HS-5 (cell line): ENCODE measurements at regions not wholly inside any gene's neighbourhood (a gene's known extent, or its start where the extent isn't known, plus 50 kb on each side); places are given as distances from the start of the nearest gene placed in this dataset.
A peak's percentile ranks its signal among the peaks of the same experiment; 100 is the strongest.

Experiments
- DNase-seq: peaks from one replicate; pipeline ENCODE4 v3.0.0-alpha.2; 2012; ENCODE audit warnings: low read depth

DNA sequence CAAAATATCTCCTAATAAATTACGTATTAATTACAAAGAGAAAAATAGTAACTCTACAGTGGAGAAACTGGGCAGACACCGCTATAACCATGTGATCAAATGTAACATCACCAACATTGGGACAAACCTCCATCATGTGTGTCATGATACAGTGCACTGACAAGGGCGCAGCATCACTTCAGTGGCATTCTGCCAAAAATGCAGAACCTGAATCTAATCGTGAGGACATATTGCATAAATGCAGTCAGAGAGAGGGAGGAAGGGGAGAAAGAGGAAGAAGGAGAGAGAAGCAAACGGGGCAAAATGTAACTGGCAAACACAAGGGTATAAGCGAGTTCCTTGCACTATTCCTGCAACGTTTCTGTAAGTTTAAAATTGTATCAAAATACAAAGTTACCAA lies 74.2 kb upstream of the MARCHF10 start:
- DNase-seq, result no peak

DNA sequence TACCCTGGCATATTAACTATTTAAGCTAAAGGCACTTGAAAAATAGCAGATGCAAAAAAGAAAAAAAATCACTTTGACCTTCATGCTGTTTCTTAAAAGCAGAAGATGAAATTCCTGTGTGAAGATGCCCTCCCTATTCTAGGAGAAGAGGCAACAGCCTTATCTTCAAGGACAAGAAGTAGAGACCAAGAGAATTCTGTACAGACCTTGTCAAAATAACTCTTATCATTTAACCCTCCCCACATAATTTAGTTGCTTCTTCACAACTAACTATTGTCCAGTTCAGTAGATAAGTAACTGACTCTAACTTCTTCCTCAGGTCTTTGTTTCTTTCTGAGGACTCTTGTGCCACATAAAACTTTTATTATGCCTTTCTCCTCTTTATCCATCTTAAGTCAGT lies 72.0 kb upstream of the MARCHF10 start:
- DNase-seq, result no peak

DNA sequence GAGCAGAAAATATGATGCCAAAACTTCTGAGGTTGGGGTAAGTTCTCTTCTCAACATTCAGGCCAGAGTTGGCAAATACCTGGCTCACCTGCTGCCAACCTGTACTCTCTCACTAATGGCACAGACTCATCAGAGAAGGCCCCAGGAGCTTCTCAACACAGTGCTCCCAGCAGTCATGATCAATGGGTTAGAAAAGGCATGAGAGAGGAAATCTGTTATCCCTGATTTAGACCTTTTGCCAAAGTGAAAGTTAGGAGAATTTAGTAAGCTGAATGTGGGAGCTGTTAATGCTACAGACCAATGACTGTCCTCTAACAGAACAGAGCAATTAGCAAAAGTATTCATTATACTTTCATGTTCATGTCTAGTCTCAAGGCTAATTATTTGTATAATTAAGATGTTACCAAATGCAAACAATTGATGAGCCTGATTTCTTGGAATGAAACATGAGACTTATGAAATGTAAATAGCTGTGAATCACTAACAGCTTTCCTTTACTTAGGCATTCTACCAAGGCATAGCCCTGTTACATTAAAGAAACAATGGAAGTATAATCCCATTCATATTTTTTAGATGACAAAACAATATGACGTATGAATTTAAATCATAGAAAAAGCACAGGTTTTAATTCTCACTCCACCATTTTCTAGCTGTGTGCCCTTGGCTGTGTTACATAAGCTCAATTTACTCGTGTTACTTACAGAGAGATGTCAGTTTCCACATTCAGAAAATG lies 68.7 kb upstream of the MARCHF10 start:
- DNase-seq, result peak; percentile 63

DNA sequence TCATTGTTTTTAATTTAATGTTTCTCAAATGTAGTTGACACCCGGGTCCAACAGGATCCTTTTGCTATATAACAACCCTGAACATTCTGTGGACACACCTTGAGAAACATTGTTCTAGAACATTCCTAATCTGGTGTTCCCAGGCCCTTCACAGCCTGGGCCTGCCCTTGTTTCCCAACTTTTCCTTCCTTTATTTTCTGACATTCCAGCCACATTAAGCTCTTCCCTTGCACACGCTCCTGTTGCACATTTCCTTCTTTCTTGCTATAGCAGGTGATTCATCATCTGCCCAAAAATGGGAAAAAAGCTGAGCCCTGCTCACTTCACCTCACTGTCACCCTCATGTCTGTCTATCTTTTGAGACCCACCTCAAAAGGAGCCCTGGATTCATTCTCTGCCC lies 67.9 kb upstream of the MARCHF10 start:
- no peak for DNase-seq

DNA sequence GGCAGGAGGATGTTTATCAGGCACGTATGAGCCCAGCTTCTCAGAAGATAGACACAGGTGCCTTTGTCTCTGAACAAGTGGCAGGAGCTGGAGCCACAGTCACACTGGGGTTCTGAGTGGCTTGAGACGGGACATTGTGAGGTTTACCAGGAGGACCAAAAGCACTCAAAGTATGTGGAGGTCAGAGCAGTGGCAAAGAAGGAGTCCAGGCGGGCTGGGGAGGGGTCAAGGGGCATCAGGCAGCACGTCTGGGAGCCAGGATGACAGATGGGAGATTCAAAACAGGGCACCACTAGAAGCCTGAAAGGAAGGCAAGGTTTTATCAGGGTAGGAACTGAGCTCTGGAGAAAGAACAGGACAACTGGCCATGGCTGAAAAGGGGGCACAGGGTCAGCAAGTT lies 67.2 kb upstream of the MARCHF10 start:
- no peak for DNase-seq

DNA sequence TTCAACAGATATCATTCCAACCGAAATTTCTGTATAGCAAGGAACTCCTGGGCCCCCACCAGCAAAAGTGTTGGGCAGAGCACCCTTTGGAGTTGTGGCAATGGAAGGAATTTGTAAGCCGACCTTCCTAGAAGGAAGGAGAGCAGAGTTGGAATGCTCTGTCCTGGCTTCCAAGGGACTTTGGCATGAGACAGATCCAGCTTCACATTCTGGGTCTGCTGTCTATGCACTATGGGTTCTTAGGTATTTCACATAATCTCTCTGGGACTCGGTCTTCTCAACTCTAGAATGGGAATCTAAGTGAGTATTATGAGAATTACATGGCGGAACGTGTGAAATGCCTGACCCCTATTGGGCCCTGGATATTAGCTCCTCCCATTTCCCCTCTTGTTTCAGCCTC lies 63.2 kb upstream of the MARCHF10 start:
- no peak for DNase-seq

DNA sequence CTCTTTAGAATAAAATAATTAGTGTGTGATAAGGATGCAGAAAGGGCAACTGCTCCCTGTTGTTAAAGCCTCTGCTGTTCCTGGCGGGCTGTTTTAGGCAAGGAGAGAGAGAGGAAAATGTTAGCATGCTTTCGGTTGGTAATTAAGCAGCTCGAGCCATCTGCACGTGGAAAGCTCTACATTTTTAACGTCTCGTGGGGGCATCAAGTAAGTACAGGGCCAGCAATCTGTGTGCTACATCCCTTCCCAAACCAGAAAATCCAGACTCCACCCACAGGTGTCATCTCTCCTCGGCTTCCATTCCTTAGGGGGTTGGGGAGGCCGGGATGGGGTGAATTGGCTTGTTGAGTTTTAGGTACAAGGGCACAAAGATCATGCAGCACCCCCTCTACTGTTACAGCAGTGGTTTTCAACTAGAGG lies 62.4 kb upstream of the MARCHF10 start:
- DNase-seq, result no peak

DNA sequence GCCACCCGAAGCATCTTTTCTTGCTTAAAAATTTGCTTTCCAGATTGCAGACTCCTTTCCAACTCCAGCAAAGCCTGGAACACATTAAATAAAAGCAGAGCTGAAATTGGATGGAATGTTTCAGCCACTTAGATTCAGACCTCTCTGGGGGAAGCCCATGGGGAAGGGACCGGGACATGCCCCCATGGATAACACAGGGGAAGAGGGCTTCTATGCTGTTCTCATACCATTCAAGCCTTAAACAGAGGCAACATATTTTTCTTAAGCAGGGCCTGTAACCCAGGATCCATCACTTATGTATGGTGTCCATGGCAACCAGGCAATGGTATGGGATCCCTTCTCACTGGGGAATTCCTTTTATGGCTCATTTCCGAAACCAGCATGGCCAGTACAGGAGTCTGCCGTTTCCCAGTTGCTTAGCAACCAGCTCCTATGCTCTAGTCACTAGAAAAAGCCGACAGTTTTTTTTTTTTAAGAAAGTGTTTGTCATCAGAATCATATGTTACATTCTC lies 62.0 kb upstream of the MARCHF10 start:
- DNase-seq, result no peak

DNA sequence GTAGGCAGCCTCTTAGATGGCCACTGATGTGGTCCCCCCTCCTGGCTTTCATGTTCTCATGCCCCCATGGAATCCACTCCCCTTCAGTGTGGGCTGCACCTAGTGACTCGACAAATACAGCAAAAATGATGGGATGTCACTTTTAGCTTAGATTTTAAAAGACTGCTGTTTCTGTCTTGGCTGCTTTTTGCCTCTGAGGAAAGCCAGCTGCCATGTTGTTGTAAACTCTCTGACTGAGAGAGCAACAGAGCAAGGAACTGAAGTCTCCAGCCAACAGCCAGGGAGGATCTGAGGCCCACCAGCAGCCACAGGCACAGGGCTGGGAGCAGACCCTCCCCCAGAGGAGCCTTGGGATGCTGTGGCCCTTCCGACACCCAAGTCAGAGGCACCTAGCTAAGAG lies 60.6 kb upstream of the MARCHF10 start:
- no peak for DNase-seq

DNA sequence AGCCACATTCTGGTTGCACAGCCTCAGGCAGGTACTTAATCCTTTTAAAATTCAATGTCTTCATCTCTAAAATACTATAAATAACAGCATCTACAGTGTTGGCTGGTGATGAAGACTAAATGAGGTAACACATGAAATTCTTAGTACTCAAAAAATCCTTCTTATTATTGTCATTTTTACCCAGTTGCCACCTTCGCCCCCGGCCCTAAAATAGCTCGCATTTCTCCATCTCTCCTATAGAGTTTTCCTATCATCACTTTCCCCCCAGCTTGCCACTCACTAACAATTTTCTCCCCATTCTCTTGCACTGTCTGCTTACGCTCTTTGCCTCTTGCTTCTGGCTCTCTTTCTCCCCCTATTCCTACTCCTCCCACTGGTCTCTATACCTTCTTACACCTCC lies 59.9 kb upstream of the MARCHF10 start:
- DNase-seq, result no peak

DNA sequence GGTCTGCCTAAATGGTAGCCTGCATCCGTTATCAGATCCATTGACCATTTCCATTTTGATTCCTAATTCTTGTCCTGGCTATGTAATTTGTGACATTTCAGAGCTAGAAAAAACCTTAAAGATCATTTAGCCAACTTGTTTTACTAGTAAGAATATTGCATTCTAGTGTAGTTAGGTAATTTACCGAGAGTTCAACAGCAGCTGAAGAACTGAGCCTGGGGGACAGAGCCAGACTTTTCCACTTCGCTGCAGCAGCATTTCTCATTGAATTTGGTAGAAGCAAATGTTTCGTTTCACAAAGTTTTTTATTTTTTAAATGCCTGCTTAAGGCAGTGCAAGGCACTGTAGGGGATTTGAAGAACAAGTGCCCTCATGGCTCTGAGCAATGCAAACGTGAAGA lies 59.2 kb upstream of the MARCHF10 start:
- no peak for DNase-seq

DNA sequence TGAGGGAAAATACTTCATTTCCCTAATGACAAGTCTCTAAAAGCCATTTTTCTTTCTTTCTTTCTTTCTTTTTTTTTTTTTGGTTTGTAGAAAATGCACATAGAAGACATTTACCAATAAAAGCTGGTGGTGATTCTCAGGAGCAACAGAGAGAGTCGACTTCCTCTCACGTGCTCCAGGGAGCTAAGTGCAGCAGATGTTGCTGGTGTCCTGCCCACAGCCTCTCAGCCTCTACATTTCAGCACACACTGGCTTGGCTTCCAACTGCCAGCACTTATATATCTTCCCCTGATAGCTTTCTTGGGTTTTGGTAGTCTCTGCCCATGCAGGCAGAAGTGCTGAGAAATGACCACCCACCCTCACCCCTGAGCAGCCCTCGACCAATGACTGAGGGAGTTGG lies 58.4 kb upstream of the MARCHF10 start:
- no peak for DNase-seq

DNA sequence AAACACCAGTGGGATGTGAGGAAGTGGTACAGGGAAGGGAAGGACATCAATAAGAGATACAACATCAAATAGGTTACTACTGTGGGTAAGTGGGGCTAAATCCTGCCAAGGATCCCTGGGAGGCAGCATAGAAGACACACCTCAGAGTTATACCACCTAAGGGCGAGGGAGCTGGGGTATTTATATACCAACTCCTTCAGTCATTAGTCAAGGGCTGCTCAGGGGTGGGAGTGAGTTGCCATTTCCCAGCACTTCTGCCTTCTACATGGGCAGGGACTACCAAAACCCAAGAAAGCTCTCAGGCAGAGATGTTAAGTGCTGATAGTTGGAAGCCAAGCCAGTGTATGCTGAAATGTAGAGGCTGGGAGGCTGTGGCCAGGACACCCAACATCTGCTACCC lies 57.5 kb upstream of the MARCHF10 start:
- no peak for DNase-seq

DNA sequence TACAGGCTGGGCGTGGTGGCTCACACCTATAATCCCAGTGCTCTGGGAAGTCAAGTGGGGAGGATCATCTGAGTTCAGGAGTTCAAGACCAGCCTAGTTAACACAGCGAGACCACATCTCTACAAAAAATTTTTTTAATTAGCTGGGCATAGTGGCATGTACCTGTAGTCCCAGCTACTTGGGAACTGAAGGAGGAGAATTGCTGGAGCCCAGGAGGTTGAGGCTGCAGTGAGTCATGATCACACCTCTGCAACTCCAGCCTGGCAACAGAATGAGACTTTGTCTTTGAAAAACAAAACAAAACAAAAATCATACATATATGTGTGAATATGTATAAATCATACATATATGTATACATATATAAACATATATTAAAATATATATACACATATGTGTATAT lies 54.1 kb upstream of the MARCHF10 start:
- DNase-seq, result no peak

DNA sequence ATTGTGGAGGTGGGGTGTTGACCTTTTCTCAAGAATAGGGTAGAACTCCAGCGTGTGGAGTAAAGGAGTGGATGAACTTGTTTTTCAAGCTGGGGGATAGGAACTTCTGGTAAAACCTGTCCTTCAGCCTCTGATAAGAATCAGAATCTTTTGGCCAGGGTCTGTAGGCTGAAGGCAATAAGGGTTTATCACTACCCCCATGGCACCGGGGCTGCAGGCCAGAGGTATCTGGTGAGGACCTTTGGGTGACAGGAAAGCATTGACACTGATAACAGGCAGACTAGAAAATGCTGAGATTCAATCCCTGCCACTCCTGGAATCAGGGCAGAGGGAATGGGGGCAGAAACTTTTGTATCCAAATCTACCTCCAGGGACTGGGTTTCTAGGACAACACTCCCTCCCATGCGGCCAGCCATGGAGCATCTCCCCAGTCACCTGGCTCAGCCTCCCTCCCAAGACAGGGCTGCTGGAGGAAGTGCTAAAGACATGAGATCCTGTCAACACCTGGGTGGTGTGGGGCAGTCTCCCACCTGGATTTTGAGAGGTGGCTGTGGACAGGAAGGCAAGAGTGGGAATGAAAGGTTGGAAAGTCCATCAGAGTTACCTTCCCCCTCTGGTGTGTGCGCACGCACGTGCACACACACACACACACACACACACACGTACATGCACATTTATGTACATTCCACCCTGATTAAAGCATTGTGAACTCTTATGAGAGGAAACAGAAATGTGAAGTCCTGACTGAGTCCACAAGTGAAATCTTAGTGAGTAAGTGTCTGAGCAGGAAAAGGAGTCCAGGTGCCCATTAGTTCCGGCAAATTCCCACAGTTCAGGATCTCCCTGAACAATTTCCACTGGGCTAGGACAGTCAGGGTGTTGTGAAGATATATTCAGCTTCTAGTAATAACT lies 53.1 kb upstream of the MARCHF10 start:
- no peak for DNase-seq

DNA sequence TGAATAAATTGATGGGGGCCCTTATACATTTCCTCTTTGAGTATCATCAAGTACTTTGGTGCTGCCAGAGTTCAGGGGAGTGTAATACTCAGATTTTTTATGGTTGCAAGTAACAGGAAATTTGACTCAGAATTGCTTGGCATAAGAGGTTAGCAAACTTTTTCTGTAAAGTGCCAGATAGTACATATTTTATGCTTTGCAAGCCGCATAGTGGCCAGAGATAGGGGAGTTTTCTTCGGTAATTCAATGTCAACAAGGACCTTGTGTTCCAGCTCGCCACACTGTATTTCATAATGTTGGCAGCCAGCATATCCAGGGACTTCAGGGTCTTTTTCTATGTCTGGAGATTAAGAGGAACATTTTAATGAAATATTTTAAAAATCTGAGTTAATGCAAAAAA lies 51.0 kb upstream of the MARCHF10 start:
- no peak for DNase-seq
